ENCODE measurements at regions not wholly inside any gene's neighbourhood (a gene's known extent, or its start where the extent isn't known, plus 50 kb on each side); places are given as distances from the start of the nearest gene placed in this dataset.

DNA sequence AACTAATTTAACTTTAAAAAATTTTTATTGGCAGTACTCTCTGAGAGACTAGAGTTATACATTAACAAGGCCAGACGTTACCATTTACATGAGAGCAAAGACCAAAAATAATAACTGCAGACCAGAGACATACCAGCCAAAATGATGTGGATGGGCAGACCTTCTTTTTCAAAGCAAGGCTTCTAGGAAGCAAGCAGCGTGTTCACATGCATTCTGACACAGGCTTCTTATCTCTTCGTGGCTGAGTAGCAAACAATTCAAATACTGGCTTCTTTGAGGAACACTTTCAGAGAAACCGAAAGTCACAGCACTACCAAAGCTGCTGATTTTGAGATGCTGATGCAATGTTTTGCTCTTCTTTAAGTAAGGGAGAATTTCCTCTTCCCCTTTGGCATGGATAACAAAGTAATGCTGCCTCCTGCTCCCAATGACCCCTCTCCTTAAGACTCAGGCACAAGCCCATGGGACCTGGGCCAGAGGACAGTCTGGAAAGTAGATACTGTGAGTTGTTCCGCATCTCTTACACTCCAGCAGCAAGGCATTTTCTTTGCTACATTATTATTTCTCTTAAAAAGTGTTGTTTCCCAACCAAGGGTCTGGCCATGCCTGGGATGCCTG lies 181.9 kb downstream of the MREG start (continued):
- TF ChIP-seq, protein P1, sequence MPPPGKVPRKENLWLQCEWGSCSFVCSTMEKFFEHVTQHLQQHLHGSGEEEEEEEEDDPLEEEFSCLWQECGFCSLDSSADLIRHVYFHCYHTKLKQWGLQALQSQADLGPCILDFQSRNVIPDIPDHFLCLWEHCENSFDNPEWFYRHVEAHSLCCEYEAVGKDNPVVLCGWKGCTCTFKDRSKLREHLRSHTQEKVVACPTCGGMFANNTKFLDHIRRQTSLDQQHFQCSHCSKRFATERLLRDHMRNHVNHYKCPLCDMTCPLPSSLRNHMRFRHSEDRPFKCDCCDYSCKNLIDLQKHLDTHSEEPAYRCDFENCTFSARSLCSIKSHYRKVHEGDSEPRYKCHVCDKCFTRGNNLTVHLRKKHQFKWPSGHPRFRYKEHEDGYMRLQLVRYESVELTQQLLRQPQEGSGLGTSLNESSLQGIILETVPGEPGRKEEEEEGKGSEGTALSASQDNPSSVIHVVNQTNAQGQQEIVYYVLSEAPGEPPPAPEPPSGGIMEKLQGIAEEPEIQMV (tag; conservative IDR thresholded peaks at IDR 0.05; ENCODE audit: low read depth): 0 out of 2 replicates have a peak, but pooled peaks have one; percentile 52
- TF ChIP-seq ATF1 (CRISPR knock-in tag; IDR thresholded peaks at IDR 0.05) (no peak), ATF1 (tag; IDR thresholded peaks at IDR 0.05) (peak; percentile 20; the same call in 1 of the 2 replicates), ZNF318 (IDR thresholded peaks at IDR 0.05; ENCODE audit: borderline replicate concordance in 1 of 2, low read depth in 1 of 2) (peak in 1 of 2 experiments; percentile 74; a peak in 2 of 4 replicates), L3MBTL2 (IDR thresholded peaks at IDR 0.05) (peak; percentile 92), ELF1 (tag; IDR thresholded peaks at IDR 0.05) (no peak), MEF2D (tag; conservative IDR thresholded peaks at IDR 0.05; ENCODE audit: low read depth) (0 out of 2 replicates have a peak, but pooled peaks have one; percentile 24), C11orf30 (IDR thresholded peaks at IDR 0.05; ENCODE audit: low read depth) (peak; percentile 10; the same call in 1 of the 2 replicates), PYGO2 (tag; IDR thresholded peaks at IDR 0.05) (0 out of 2 replicates have a peak, but pooled peaks have one; percentile 36), ELK3 (CRISPR knock-in tag; IDR thresholded peaks at IDR 0.05) (no peak), NBN (IDR thresholded peaks at IDR 0.05; ENCODE audit: low read depth) (peak; percentile 24; the same call in 1 of the 2 replicates), NFE2L1 (tag; IDR thresholded peaks at IDR 0.05; ENCODE audit: borderline replicate concordance, low read depth) (no peak; the same call in 1 of the 2 replicates)
- TF ChIP-seq, protein P2, sequence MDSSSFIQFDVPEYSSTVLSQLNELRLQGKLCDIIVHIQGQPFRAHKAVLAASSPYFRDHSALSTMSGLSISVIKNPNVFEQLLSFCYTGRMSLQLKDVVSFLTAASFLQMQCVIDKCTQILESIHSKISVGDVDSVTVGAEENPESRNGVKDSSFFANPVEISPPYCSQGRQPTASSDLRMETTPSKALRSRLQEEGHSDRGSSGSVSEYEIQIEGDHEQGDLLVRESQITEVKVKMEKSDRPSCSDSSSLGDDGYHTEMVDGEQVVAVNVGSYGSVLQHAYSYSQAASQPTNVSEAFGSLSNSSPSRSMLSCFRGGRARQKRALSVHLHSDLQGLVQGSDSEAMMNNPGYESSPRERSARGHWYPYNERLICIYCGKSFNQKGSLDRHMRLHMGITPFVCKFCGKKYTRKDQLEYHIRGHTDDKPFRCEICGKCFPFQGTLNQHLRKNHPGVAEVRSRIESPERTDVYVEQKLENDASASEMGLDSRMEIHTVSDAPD (CRISPR knock-in tag; IDR thresholded peaks at IDR 0.05): no peak
- TF ChIP-seq, protein P3, sequence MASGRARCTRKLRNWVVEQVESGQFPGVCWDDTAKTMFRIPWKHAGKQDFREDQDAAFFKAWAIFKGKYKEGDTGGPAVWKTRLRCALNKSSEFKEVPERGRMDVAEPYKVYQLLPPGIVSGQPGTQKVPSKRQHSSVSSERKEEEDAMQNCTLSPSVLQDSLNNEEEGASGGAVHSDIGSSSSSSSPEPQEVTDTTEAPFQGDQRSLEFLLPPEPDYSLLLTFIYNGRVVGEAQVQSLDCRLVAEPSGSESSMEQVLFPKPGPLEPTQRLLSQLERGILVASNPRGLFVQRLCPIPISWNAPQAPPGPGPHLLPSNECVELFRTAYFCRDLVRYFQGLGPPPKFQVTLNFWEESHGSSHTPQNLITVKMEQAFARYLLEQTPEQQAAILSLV (tag; IDR thresholded peaks at IDR 0.05): peak; percentile 62
